Omental fat pad (tissue), 3 donors: ENCODE measurements at regions not wholly inside any gene's neighbourhood (a gene's known extent, or its start where the extent isn't known, plus 50 kb on each side); places are given as distances from the start of the nearest gene placed in this dataset.
"Not testable (repeated sequence)": the region's sequence is repeated elsewhere in the genome, so short reads cannot be mapped to it uniquely, and the experiment has no call there.

ENCODE experiments used
- ATAC-seq: fragments of 150-250 bp; one replicate; pipeline ENCODE4 v1.9.1; 2016; ENCODE audit warnings: mild to moderate bottlenecking, moderate library complexity; ENCODE audit not compliant: low FRiP score
- DNase-seq: peaks from one replicate; pipeline ENCODE4 v3.0.0-alpha.2; 2019; ENCODE audit warnings: low spot score
- CTCF ChIP-seq, 3 donors: fragments of 450-650 bp; IDR thresholded peaks; one replicate each; pipeline ENCODE4 v1.5.1; 2016 to 2017; ENCODE audit warnings: antibody characterized with exemption in 3 of 3, mild to moderate bottlenecking in 3 of 3, moderate library complexity in 2 of 3

DNA sequence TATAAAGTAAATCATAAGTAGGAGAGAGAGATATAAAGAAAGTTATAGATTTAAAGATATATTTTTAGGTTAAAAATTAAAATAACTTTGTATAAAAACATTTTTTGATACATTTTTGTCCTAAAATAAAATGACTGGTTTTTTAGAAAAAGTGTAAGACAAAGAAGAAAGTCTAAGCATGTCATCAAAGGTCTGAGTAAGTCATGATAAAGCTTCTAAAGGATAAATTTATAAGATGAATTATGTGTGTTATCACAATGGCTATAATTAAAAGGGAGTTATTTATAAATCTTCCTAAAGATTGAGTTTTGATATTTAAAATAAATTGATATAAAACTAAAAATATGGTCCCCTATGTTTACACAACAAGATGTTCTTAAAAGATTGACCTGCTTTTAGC, 370.9 kb downstream of the PTPRU start:
- DNase-seq (no peak), ATAC-seq (no peak)
- no peak for TF ChIP-seq CTCF (IDR thresholded peaks at IDR 0.05)

GRCh38 chr1:29604796-29605195, 368.5 kb downstream of the PTPRU start:
- DNase-seq, ATAC-seq: not testable (repeated sequence)

DNA sequence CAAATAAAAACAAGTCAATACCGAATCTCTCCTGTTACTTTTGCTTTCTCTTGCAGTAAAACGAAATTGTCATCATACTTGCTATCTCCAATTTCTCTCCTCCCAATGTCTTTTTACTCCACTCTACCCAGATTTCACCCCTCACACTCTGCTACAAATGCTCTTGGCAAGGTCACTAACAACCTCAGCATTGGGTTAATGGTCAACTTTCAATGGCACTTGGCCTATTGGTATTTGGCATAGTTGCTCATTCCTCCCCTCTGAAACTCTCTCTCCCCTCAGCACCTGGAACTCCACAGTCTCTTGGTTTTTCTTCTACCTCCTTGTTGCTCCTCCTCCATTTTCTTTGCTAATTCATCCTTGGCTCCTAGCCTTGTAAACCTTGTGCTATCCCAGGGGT, 367.3 kb downstream of the PTPRU start:
- DNase-seq (no peak), ATAC-seq (no peak)
- TF ChIP-seq CTCF (IDR thresholded peaks at IDR 0.05): no peak

DNA sequence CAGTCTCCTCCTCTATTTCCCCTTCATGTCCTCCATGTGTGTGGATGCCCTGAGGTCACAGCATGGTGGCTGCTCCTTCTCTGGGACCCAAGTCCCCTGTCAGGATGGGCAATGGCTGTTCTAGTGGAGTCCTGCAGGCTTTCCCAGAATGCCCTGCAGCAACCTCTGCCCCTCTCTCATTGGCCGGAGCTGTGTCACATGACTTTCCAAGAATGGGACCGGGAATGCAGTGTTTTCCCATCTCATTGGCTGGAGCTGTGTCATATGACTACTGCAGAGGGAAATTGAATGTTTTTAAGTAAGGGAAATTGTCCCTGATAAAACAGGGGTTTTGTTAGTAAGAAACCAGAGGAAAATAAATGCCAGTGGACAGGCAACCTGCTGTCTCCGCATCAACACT, 365.9 kb downstream of the PTPRU start:
- no peak for TF ChIP-seq CTCF (IDR thresholded peaks at IDR 0.05)
- no peak for DNase-seq
- no peak for ATAC-seq

- DNase-seq (no peak), ATAC-seq (no peak)
- no peak for TF ChIP-seq CTCF (IDR thresholded peaks at IDR 0.05)
Measured at GRCh38 chr1:29601021-29601420, 364.7 kb downstream of the PTPRU start.

GRCh38 chr1:29599826-29600225, 363.5 kb downstream of the PTPRU start:
- DNase-seq (no peak), ATAC-seq (no peak)
- no peak for TF ChIP-seq CTCF (IDR thresholded peaks at IDR 0.05)

- TF ChIP-seq CTCF (IDR thresholded peaks at IDR 0.05): no peak
- ATAC-seq: peak; percentile 43
- DNase-seq: no peak
Measured at GRCh38 chr1:29599071-29599470, 362.7 kb downstream of the PTPRU start.

DNA sequence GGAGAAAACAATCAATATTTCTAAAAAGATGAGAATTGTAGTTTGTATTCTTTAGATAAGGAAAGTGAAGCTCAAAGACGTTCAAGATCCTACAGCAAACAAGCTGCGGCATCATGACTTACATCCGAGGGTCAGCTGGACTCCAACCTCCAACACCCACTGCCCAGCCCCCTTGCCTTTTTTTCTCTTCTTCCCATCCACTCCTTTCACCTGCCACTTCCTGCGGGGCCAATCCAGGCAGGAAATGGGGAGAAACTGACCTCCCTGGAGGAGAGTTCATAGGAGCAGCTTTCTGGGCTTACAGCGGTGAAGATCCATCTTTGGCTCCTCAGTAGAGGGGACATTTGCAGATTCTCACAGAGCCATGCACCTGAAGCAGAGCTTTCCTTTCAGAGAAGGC, 361.5 kb downstream of the PTPRU start:
- ATAC-seq (no peak), DNase-seq (no peak)
- no peak for TF ChIP-seq CTCF (IDR thresholded peaks at IDR 0.05)
